ENCODE measurements at regions not wholly inside any gene's neighbourhood (a gene's known extent, or its start where the extent isn't known, plus 50 kb on each side); places are given as distances from the start of the nearest gene placed in this dataset.

DNA sequence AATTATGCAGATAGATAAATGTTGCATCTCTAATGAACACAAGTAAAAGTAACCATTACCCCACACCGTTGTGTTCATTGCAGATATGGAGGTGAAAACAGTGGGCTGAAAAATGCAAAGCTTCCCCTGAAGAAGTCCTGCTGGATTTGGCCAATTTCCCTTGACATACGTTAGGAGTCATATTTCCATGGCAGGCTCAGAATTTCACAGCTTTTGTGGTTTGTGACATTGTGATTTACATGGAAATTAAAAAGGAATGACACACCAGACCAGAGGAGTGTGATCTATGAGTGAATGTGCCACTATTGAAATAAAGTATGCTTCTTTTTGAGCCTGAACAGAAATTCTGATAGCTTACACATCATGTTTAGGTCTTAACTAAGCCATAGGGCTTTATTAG, 221.1 kb upstream of the TMTC4 start:
- TF ChIP-seq, protein P1, sequence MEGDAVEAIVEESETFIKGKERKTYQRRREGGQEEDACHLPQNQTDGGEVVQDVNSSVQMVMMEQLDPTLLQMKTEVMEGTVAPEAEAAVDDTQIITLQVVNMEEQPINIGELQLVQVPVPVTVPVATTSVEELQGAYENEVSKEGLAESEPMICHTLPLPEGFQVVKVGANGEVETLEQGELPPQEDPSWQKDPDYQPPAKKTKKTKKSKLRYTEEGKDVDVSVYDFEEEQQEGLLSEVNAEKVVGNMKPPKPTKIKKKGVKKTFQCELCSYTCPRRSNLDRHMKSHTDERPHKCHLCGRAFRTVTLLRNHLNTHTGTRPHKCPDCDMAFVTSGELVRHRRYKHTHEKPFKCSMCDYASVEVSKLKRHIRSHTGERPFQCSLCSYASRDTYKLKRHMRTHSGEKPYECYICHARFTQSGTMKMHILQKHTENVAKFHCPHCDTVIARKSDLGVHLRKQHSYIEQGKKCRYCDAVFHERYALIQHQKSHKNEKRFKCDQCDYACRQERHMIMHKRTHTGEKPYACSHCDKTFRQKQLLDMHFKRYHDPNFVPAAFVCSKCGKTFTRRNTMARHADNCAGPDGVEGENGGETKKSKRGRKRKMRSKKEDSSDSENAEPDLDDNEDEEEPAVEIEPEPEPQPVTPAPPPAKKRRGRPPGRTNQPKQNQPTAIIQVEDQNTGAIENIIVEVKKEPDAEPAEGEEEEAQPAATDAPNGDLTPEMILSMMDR (IDR thresholded peaks at IDR 0.05 in 2 of 3, conservative IDR thresholded peaks at IDR 0.05 in 1 of 3; ENCODE audit: borderline replicate concordance in 1 of 3, insufficient read depth in 1 of 3, low read depth in 2 of 3, low read length in 2 of 3): no peak
- TF ChIP-seq POLR2AphosphoS5 (IDR thresholded peaks at IDR 0.05; ENCODE audit: low read depth, low read length) (no peak), POLR2A (IDR thresholded peaks at IDR 0.05; ENCODE audit: borderline replicate concordance, extremely low read depth, insufficient read depth, insufficient read length) (no peak), RAD21 (IDR thresholded peaks at IDR 0.05; ENCODE audit: low read depth) (no peak), EZH2 (IDR thresholded peaks at IDR 0.05) (no peak), REST (IDR thresholded peaks at IDR 0.05; ENCODE audit: low read depth) (no peak), EGR1 (IDR thresholded peaks at IDR 0.05; ENCODE audit: low read depth) (no peak), ZBTB33 (IDR thresholded peaks at IDR 0.05; ENCODE audit: extremely low read depth, insufficient replicate concordance, low read length) (no peak), SP1 (IDR thresholded peaks at IDR 0.05; ENCODE audit: low read depth) (no peak), EZH2phosphoT487 (IDR thresholded peaks at IDR 0.05; ENCODE audit: borderline replicate concordance) (no peak), YY1 (IDR thresholded peaks at IDR 0.05; ENCODE audit: extremely low read depth, insufficient replicate concordance, low read depth, low read length) (no peak), CBX3 (IDR thresholded peaks at IDR 0.05; ENCODE audit: low read depth) (no peak)
- TF ChIP-seq, protein P2, sequence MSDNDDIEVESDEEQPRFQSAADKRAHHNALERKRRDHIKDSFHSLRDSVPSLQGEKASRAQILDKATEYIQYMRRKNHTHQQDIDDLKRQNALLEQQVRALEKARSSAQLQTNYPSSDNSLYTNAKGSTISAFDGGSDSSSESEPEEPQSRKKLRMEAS (IDR thresholded peaks at IDR 0.05): no peak

Data from HCT116 (cell line).